NCI-H2196 treated with DMSO at 0.1 percent for 48 hours (cell line): ENCODE measurements at regions not wholly inside any gene's neighbourhood (a gene's known extent, or its start where the extent isn't known, plus 50 kb on each side); places are given as distances from the start of the nearest gene placed in this dataset.
"Not testable (repeated sequence)": the region's sequence is repeated elsewhere in the genome, so short reads cannot be mapped to it uniquely, and the experiment has no call there.

Source experiments
- DNase-seq: peaks from one replicate; lab custom pipeline; 2025; ENCODE audit not compliant: unreplicated experiment; lab: John Stamatoyannopoulos, UW

DNA sequence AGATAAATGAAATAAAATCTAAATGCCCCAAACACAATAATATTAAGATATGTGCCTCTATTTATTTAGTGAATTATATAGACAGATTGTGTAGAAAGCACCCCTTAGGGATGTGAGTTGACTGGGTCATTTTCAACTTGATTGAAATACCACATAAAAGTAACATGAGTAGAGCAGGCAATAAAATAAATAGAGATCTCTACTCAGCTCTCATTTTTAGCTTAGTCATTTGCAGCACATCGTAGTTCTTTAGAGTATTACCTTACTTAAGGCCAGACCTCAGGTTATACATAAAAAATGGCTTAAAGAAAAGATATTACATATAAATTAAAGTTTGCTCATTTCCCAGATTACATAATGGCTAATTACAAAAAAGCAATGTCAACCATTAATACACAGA is 1525.6 kb upstream of the PRR20A start:
- no peak for DNase-seq

DNA sequence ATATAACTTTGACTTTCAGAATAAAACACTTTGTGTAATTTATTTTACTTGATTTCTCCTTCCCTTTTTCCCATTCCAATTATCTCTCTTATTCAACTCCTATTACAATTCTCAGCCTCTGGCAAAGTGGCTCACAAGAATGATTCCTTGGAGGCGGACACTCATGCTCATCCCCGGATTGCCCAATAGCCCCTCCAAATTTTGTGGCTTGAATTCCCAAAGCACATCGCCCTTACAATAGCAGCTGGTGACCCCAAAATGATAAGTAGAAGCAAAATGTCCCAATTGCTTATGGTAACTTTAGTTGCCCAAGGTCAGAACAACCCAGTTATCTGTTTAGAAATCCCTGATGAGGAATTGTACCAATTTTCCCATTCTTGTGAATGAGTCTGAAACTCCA is 1523.5 kb upstream of the PRR20A start:
- DNase-seq, result no peak

DNA sequence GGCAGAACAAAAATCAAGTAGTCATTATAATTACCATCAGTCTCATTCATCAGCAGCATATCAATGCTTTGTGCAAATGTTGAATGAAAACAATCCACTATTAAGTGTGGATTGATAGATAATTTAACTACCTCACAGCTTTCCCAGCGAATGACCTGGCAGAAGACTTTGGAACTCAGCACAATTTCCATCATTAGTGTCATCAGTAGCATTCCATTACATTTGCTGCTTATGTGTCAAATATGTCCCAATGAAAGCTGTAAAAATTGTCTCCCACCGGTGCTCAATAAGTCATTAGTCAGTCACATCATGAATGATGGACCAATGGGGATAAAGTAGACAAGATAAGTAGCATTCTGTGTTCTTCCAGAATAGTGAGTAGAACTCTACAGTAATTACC is 1513.5 kb upstream of the PRR20A start:
- no peak for DNase-seq

GRCh38 chr13:55632402-55632801 is 1508.3 kb upstream of the PRR20A start:
- no peak for DNase-seq

GRCh38 chr13:55649485-55649884 is 1491.2 kb upstream of the PRR20A start:
- DNase-seq, result no peak

DNA sequence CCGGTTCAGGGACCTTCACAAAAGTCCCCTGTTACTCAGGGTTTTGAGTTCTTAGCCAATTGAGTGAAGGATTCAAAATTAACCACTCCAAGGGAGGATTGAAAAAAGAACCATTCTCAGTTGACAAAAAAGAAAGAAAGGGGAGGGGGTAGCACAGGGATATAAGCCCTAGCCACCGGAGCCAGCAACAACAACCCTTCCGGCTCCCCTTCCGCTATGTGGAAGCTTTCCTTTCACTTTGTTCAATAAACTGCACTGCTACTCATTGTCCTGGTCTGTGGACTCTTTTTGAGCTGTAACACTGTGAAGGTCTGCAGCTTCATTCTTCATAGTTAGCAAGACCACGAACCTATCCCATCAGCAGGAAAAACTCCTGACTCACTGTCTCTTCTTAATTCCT is 1488.1 kb upstream of the PRR20A start:
- DNase-seq, result no peak

- DNase-seq, result no peak
Measured at GRCh38 chr13:55653497-55653896, 1487.2 kb upstream of the PRR20A start.

DNA sequence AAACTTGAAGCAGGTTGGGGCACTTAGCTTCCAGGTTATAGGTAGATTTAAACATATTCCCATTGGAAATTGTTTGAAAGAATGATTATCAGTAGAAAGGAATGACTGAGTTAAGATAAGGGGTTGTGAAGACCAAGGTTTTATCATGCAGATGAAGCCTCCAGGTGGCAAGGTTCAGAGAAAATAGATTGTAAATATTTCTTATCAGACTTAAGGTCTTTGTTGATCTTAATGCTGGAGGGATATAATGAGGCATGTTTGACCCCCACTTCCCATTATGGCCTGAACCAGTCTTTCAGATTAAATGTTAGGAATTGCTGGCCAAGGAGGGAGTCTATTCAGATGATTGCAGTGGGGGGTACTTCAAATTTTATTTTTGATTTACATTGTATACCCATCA is 1486.5 kb upstream of the PRR20A start:
- DNase-seq, result no peak

DNA sequence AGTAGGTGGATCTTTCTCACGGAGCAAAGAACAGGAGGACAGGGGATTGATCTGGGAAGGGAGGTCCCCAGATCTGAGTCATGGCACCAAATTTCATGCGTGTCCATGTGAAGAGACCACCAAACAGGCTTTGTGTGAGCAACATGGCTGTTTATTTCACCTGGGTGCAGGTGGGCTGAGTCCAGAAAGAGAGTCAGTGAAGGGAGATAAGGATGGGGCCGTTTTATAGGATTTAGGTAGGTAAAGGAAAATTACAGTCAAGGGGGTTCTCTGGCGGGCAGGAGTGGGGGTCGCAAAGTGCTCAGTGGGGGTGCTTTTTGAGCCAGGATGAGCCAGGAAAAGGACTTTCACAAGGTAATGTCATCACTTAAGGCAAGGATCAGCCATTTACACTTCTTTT is 1480.5 kb upstream of the PRR20A start:
- DNase-seq, result not testable (repeated sequence)

GRCh38 chr13:55660851-55661250 is 1479.9 kb upstream of the PRR20A start:
- DNase-seq, result no peak

GRCh38 chr13:55661505-55661904 is 1479.2 kb upstream of the PRR20A start:
- no peak for DNase-seq

DNA sequence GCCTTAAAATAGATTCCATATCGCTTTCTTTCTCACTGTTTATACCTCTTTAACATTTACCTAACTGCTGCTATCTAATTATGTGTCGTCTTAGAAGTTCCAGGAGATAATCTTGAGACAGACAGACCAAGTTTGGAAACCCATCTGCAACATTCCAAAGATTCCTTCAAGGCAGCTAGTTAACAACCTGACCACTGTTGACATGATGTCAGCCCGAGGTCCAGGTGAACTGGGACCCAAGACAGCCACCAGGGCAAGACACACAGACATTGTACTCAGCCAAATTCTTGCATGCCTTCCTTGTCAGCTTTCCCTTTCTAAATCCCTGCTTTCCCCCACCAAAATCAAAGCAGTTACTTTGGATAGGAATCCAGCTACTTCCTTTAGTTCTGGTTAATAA is 1476.5 kb upstream of the PRR20A start:
- DNase-seq, result no peak

DNA sequence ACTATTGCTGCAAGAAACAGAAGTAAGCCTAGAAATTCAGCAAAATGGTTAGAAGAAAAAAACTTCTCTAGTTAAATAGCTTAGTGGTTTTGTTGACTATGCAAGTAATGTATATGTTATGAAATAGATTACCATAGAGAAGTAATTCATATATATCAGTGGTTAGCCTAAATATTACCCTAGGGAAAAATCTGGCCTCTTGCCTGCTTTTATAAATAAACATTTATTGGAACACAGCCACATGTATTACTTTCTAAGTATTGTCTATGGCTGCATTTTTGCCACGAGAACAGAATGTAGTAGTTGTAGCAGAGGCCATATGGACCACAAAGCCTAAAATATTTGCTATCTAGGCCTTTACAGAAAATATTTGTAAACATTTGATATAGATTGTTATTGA is 1471.7 kb upstream of the PRR20A start:
- no peak for DNase-seq

GRCh38 chr13:55673910-55674309 is 1466.8 kb upstream of the PRR20A start:
- no peak for DNase-seq

GRCh38 chr13:55682776-55683175 is 1457.9 kb upstream of the PRR20A start:
- no peak for DNase-seq

GRCh38 chr13:55705526-55705925 is 1435.2 kb upstream of the PRR20A start:
- DNase-seq, result no peak

DNA sequence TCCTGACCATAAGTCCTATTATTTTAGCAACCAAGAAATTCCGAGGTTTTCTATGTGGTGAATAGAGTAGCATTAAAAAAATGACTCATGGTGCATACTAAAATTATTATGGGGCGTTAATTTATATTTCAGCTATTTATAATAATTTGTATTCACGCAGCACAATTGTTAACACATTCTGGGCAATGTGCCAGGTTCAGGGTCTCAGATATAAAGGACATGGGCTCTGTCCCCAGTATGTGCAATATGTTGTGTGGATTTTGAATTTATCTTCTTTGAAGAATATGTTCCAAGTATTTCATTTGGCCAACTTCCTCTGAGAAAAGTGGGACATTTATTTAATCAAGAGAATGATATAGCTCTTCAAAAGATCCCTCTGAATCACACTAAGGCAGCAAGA is 1434.7 kb upstream of the PRR20A start:
- no peak for DNase-seq

- no peak for DNase-seq
Measured at GRCh38 chr13:55714120-55714519, 1426.6 kb upstream of the PRR20A start.

DNA sequence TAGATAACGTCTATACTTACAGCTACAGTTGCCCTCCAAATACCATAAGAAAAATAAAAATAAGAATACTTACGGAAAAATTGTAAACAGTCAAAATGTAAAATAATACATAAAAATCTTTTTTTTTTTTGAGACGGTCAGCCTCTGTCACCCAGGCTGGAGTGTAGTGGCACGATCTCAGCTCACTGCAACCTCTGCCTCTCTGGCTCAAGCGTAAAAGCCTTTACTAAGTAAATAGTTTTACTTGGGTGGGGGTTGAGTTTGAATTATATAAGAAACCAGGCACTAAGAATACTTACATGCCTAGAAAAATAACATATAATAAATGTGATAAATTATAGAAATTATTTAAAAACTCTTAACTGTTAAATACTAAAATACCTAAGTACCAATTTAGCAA is 1413.0 kb upstream of the PRR20A start:
- no peak for DNase-seq

DNA sequence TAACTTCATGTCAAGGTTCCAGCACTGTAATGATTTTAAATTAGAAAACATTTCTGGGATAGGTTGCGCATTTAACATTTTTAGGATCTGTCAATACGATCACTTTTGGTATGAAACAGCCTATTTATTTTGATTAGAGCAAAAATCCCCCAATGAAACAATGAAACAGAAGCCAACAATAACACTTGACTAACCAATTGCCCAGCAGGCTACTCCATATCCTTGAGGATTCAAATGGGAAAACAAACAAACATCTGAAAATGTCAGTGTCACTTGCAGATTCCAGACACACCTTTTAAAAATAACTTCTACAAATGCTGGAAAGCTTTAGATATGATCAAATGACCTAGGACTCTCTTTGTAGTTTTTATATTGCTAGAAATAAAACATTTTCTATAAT is 1412.5 kb upstream of the PRR20A start:
- DNase-seq, result no peak

DNA sequence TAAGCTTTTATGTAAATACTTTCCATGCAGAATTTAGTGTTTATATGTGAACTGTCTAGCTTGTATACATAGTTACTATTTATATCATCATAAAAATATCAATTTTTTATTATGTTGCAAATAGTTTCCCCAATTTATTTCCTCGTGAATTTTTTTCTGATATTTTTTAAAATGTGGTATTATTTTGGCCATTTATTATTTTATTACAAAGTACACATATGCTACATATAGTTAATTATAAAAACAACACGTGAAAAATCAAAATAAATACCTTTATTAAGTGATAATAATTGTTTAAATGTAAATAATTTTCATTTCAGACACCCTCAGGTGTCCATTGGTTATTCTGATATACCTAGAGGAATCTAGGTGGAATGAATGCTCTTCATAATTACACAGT is 1394.9 kb upstream of the PRR20A start:
- DNase-seq, result no peak

GRCh38 chr13:55761986-55762385 is 1378.7 kb upstream of the PRR20A start:
- no peak for DNase-seq

DNA sequence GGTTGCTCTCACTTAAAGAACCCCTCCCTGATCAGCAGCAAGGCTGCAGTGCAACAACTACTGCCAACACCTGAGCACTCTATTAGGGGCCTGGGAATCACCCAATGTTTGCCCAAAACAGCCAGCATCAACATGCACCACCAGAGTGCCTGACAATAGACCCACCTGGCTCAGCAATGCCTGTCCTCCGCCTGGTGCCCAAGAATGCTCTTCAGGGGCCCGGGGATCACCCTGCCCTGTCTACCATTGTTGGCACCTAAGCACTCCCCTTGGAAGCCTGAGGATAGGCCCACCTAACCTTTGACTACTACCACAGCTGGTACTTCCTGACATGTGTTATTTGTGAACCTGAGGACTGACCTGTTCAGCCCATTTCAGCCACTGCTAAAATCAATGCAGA is 1363.1 kb upstream of the PRR20A start:
- DNase-seq, result no peak

DNA sequence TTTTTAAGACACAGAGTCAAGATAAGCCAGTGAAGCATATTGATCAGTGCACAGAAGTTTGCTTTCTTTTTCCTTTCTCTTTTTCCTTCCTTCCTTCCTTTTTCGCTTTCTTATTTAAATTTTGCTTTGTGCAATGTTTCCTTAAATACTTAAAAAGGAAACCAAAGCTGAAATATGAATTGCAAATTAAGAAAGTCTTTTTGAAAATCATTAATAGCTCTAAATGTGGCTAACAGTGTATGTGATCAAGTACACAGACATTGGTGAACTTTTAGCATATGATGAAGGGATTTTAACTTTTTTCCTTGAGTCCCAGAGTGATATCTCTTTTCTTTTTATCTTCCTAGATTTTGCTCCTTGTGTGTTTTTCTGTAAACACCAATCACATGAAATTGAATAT is 1356.9 kb upstream of the PRR20A start:
- no peak for DNase-seq
